HCT116 (cell line): ENCODE measurements at regions not wholly inside any gene's neighbourhood (a gene's known extent, or its start where the extent isn't known, plus 50 kb on each side); places are given as distances from the start of the nearest gene placed in this dataset.

Experiments
- ATAC-seq: fragments of 200-7000 bp; cut with Tn5 transposase; 2 replicates; pipeline ENCODE4 v1.9.1; 2020; ENCODE audit warnings: mild to moderate bottlenecking, moderate library complexity
- BruUV-seq: library from RNA; stranded (reverse); fragments of 400-500 nt; replicated peaks from 2 replicates; lab custom pipeline; 2021; lab: Mats Ljungman, UMichigan
- CTCF ChIA-PET: fragments of 300-600 bp; sonication (Branson Sonifier 250); formaldehyde crosslinking; loops from one replicate; lab custom pipeline; 2021; ENCODE audit warnings: antibody characterized with exemption; lab: Charles Lee
- POLR2A ChIA-PET: fragments of 300-600, 350-600 bp; sonication (Branson Sonifier 250); formaldehyde crosslinking; loops from one replicate; lab custom pipeline; 2021; ENCODE audit warnings: antibody characterized with exemption; lab: Charles Lee
- RAD21 ChIA-PET, 2 experiments: fragments of 300-600 bp; sonication (Branson Sonifier 250); formaldehyde crosslinking; loops; one replicate each; lab custom pipeline; 2023; ENCODE audit warnings: low total read pairs in 2 of 2; ENCODE audit not compliant: uncharacterized antibody in 2 of 2, unreplicated experiment in 2 of 2, low non-redundant PET in 1 of 2; lab: Charles Lee
- DNase-seq: peaks from one replicate; pipeline ENCODE4 v3.0.0-alpha.2; 2010; ENCODE audit warnings: low read depth, low spot score
- H2AFZ ChIP-seq: fragments of 200-600 bp; shearing (Covaris generic), sonication (generic); 2 replicates; pipeline ENCODE4 v1.6.1; 2017; ENCODE audit warnings: low read depth, mixed run types, mixed read lengths, antibody characterized with exemption, low read length; ENCODE audit not compliant: poor library complexity, severe bottlenecking
- H3K27ac ChIP-seq: 2 replicates; pipeline ENCODE4 v1.5.1; 2012; ENCODE audit warnings: low read depth, low read length
- H3K27me3 ChIP-seq: fragments of 200-600 bp; sonication (generic); 2 replicates; pipeline ENCODE4 v1.6.1; 2016; ENCODE audit warnings: mixed run types, low read length, mixed read lengths; ENCODE audit not compliant: insufficient read depth
- H3K36me3 ChIP-seq, 2 experiments: fragments of 200-500 bp in 1 of 2; fragments of 200-600 bp in 1 of 2; sonication (Bioruptor generic) in 1 of 2; sonication (generic) in 1 of 2; 2 replicates each; pipeline versions ENCODE4 v1.5.1 to v1.6.1; 2014 to 2016; ENCODE audit warnings: low read length in 2 of 2, inconsistent platforms in 1 of 2, mixed read lengths in 1 of 2, mixed run types in 1 of 2; ENCODE audit not compliant: insufficient read depth in 2 of 2, control insufficient read depth in 1 of 2
- H3K4me1 ChIP-seq, 2 experiments: fragments of 200-600 bp in 1 of 2; sonication (generic) in 1 of 2; 2 replicates each; pipeline versions ENCODE4 v1.5.1 to v1.6.1; 2012 to 2017; ENCODE audit warnings: low read length in 2 of 2, inconsistent platforms in 1 of 2, mild to moderate bottlenecking in 1 of 2, mixed read lengths in 1 of 2, mixed run types in 1 of 2, moderate library complexity in 1 of 2; ENCODE audit not compliant: insufficient read depth in 2 of 2, control insufficient read depth in 1 of 2
- H3K4me2 ChIP-seq: fragments of 200-600 bp; sonication (generic); 2 replicates; pipeline ENCODE4 v1.6.1; 2017; ENCODE audit warnings: mixed run types, low read length, mixed read lengths
- H3K4me3 ChIP-seq, 2 experiments: fragments of 200-600 bp in 1 of 2; sonication (generic) in 1 of 2; replicated peaks in 1 of 2; 2 replicates each; pipeline ENCODE4 v1.5.1; 2011 to 2016; ENCODE audit warnings: low read length in 2 of 2, control low read depth in 1 of 2, low read depth in 1 of 2, mild to moderate bottlenecking in 1 of 2, mixed read lengths in 1 of 2, mixed run types in 1 of 2
- H3K79me2 ChIP-seq: fragments of 200-600 bp; sonication (generic); 2 replicates; pipeline ENCODE4 v1.6.1; 2017; ENCODE audit warnings: mild to moderate bottlenecking, mixed run types, low read length, moderate library complexity, mixed read lengths; ENCODE audit not compliant: insufficient read depth
- H3K9ac ChIP-seq: fragments of 200-600 bp; sonication (generic); 2 replicates; pipeline ENCODE4 v1.6.1; 2016; ENCODE audit warnings: low read length, mixed read lengths
- H3K9me2 ChIP-seq: fragments of 200-600 bp; sonication (generic), shearing (Covaris generic); 2 replicates; pipeline ENCODE4 v1.6.1; 2017; ENCODE audit warnings: mixed run types, mild to moderate bottlenecking, moderate library complexity; ENCODE audit not compliant: insufficient read depth
- H3K9me3 ChIP-seq, 2 experiments: fragments of 200-500 bp in 1 of 2; fragments of 200-600 bp in 1 of 2; sonication (Bioruptor generic) in 1 of 2; sonication (generic) in 1 of 2; 2 replicates each; pipeline ENCODE4 v1.6.1; 2014 to 2017; ENCODE audit warnings: low read length in 2 of 2, mixed read lengths in 2 of 2, inconsistent platforms in 1 of 2, low read depth in 1 of 2, mild to moderate bottlenecking in 1 of 2, mixed run types in 1 of 2, moderate library complexity in 1 of 2; ENCODE audit not compliant: control insufficient read depth in 1 of 2, insufficient read depth in 1 of 2
- H4K20me1 ChIP-seq: fragments of 200-600 bp; sonication (generic), shearing (Covaris generic); 2 replicates; pipeline ENCODE4 v1.6.1; 2017; ENCODE audit warnings: mixed run types, mild to moderate bottlenecking, moderate library complexity; ENCODE audit not compliant: insufficient read depth
- CBX3 ChIP-seq: IDR thresholded peaks from 2 replicates; pipeline ENCODE4 v1.6.1; 2012; ENCODE audit warnings: low read depth
- CEBPB ChIP-seq: IDR thresholded peaks from 2 replicates; pipeline ENCODE4 v1.6.1; 2012; ENCODE audit warnings: low read depth
- CTCF ChIP-seq, 3 experiments: fragments of 200-600 bp in 1 of 3; sonication (generic) in 1 of 3; IDR thresholded peaks in 2 of 3; conservative IDR thresholded peaks in 1 of 3; 2 replicates each; pipeline ENCODE4 v1.5.1; 2012 to 2017; ENCODE audit warnings: low read depth in 2 of 3, low read length in 2 of 3, antibody characterized with exemption in 1 of 3, borderline replicate concordance in 1 of 3, control low read depth in 1 of 3, mild to moderate bottlenecking in 1 of 3, mixed read lengths in 1 of 3, mixed run types in 1 of 3, moderate library complexity in 1 of 3; ENCODE audit not compliant: insufficient read depth in 1 of 3
- ELF1 ChIP-seq: IDR thresholded peaks from 2 replicates; pipeline ENCODE4 v1.6.1; 2012; ENCODE audit warnings: low read depth, borderline replicate concordance
- FOSL1 ChIP-seq: IDR thresholded peaks from 2 replicates; pipeline ENCODE4 v1.6.1; 2012; ENCODE audit warnings: low read depth
- JUND ChIP-seq: IDR thresholded peaks from 2 replicates; pipeline ENCODE4 v1.6.1; 2012
- MAX ChIP-seq: IDR thresholded peaks from 2 replicates; pipeline ENCODE4 v1.6.1; 2012
- POLR2AphosphoS5 ChIP-seq: IDR thresholded peaks from 2 replicates; pipeline ENCODE4 v1.6.1; 2011; ENCODE audit warnings: mild to moderate bottlenecking, low read depth, low read length, moderate library complexity
- RAD21 ChIP-seq: IDR thresholded peaks from 2 replicates; pipeline ENCODE4 v1.6.1; 2012; ENCODE audit warnings: low read depth, mild to moderate bottlenecking
- REST ChIP-seq: IDR thresholded peaks from 2 replicates; pipeline ENCODE4 v1.6.1; 2012; ENCODE audit warnings: low read depth
- SP1 ChIP-seq: IDR thresholded peaks from 2 replicates; pipeline ENCODE4 v1.6.1; 2012; ENCODE audit warnings: low read depth
- SRF ChIP-seq: IDR thresholded peaks from 2 replicates; pipeline ENCODE4 v1.6.1; 2012; ENCODE audit warnings: low read depth
- TCF7L2 ChIP-seq: IDR thresholded peaks from 2 replicates; pipeline ENCODE4 v1.7.0; 2011; ENCODE audit warnings: borderline replicate concordance, inconsistent platforms; ENCODE audit not compliant: insufficient read depth, insufficient read length; ENCODE audit errors: extremely low read depth
- YY1 ChIP-seq: IDR thresholded peaks from 2 replicates; pipeline ENCODE4 v1.6.1; 2011; ENCODE audit warnings: low read length, low read depth, moderate library complexity, mild to moderate bottlenecking; ENCODE audit not compliant: insufficient replicate concordance; ENCODE audit errors: extremely low read depth
- ZBTB33 ChIP-seq: IDR thresholded peaks from 2 replicates; pipeline ENCODE4 v1.6.1; 2011; ENCODE audit warnings: mild to moderate bottlenecking, low read length, moderate library complexity; ENCODE audit not compliant: insufficient replicate concordance; ENCODE audit errors: extremely low read depth
- intact Hi-C: fragments of 100-400 bp; cut with micrococcal nuclease; formaldehyde crosslinking; loops from 2 replicates; pipeline ENCODE4 v1.10.0; 2022

GRCh38 chr11:123354371-123354975 lies 75.6 kb upstream of the GRAMD1B start:
- peaks cover 9% of the 10 kb centered on the region; the same call in 1 of the 2 replicates for H3K27me3 ChIP-seq
- no peak for ATAC-seq
- no peak for DNase-seq
- no peak for TF ChIP-seq SRF
- no peak for TF ChIP-seq RAD21
- TF ChIP-seq CTCF (IDR thresholded peaks at IDR 0.05 in 2 of 3, conservative IDR thresholded peaks at IDR 0.05 in 1 of 3; ENCODE audit: borderline replicate concordance in 1 of 3, insufficient read depth in 1 of 3, low read depth in 2 of 3, low read length in 2 of 3) = no peak
- TF ChIP-seq ELF1 = no peak
- TF ChIP-seq ZBTB33 = no peak
- no peak for TF ChIP-seq POLR2AphosphoS5
- TF ChIP-seq CBX3 = no peak
- no peak for TF ChIP-seq CEBPB
- no peak for TF ChIP-seq SP1
- no peak for TF ChIP-seq REST
- TF ChIP-seq MAX = no peak
- no peak for TF ChIP-seq YY1
- no peak for TF ChIP-seq TCF7L2
- no peak for TF ChIP-seq JUND
- TF ChIP-seq FOSL1 = no peak
- TF ChIP-seq, all 23 proteins: peak for 0
- Histone ChIP-seq H3K36me3 (no peaks in the 10 kb centered on the region), H3K27ac (no peak overlapping the region), H3K9me2 (no peaks in the 10 kb centered on the region), H3K9ac (no peak overlapping the region), H2AFZ (no peak overlapping the region), H3K4me1 (no peaks in the 10 kb centered on the region), H3K9me3 (no peaks in the 10 kb centered on the region), H3K4me3 (no peak overlapping the region), H3K4me2 (no peak overlapping the region), H4K20me1 (no peaks in the 10 kb centered on the region), H3K79me2 (no peaks in the 10 kb centered on the region)
- POLR2A ChIA-PET = no interaction called here
- BruUV-seq = no TSS peak
- intact Hi-C loops = no loop called here
- RAD21 ChIA-PET = no interaction called here
- CTCF ChIA-PET = no interaction called here
